Right lung (tissue), 2 donors: ENCODE measurements at regions not wholly inside any gene's neighbourhood (a gene's known extent, or its start where the extent isn't known, plus 50 kb on each side); places are given as distances from the start of the nearest gene placed in this dataset.
"Not testable (repeated sequence)": the region's sequence is repeated elsewhere in the genome, so short reads cannot be mapped to it uniquely, and the experiment has no call there.

ENCODE experiments used
- DNase-seq, 2 donors: peaks; one replicate each; pipeline ENCODE4 v3.0.0-alpha.2; 2013

DNA sequence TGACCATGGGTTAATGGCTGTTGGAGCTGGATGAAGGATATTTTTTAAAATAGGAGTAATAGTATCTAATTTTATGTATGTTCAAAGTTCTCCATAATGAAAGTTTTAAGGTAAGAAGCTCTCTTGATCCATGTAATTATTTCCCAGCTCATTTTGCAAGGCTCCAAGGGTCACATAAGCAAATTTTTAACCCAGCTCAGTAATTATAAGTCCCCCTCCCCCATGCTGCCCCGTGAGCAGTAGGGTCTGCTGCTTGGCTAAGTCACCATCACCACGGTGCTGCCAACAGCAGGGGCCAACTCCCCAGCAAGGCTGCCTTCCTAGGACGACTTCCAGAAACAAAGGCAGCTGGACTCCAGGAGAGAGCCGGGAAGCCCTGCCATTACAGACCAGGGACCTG is 340.0 kb downstream of the FBXW7 start:
- DNase-seq: no peak

DNA sequence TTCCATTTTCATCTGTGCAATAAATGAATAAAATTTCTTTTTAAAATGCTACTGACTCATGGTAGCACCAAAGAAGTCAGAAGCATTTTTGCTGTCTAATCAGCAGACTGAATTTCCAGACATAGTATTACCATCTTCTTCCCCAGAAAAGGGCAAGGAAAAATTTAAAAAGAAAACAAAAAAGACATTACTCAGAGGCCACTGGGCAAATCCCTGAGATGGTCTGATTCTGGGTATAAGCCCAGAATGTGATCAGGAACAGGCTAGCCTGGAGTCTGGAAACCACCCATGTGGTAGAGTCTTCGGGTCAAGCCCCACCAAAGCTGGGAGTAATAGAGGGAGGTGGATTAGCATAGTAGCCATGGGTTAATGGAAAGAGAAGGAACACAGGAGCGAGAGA is 342.8 kb downstream of the FBXW7 start:
- no peak for DNase-seq

DNA sequence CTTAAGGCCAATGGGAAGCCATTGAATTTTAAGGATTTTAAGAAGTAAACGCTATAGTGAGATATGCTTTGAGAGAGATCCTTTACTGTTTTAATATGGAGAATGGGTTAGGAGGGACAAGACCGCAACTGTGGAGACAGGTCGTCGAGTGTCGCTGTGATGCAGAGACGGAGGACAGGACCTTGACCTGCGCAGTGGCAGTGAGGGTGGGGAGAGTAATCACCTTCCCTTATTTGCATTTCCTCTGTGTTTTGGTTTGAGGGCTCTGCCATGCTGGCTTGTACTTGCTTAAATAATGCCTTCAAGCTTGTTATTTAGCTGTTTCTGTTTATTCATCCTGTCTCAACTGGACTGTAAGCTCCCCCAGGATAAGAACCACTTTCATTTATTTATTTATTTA is 345.0 kb downstream of the FBXW7 start:
- DNase-seq: no peak

DNA sequence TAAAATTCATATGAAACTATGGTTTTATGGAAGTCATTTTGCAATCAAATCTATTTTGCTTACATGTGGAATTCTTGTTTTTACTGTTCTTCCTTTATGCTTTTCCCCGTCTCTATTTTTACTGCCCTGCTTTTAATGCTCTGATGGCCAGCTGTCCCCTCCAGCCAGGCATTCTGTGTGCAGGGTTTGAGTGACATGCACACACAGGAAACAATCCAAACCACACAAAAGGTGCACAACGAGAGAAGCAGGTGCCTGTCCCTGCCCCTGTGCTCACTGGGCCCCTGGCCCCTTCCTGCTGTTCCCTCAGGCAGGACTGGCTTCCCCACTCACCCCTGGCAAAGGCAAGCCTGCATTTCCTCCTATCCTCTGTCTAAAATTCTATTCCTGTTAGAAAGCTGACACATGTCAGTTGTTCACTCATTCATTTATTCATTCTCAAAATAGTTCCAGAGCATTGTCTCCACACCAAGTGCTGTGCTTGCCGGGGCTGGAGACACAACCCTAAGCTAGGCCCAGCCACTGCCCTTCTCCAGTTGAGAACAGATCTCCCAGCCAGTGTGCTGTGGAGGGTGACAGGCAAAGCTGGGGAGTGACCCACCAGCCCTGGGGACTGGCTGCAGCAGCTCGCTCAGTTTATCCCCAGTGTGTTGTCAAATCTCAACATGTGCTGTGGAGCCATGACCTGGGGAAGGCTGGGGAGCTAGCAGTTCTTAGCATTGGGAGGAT is 346.3 kb downstream of the FBXW7 start:
- no peak for DNase-seq

DNA sequence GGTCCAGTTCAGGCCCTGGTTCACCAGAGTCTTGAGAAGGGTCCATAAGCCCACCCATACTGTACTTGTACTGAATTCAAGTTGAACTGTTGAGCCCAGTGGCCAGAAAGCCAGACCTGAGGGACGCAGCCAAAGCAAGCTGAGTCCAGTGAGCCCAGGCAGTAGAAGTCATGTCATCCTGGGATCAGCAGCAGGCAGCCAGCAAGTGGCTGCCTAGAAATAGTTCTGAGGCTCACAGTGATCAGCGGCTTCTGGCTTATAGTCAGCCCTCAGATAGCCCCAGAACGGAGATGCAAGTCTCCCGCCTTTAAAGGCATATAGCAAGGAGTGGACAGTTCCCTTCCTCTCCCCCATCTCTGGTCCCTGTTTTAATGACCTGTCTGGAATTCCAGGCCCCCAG is 347.1 kb downstream of the FBXW7 start:
- DNase-seq: no peak

DNA sequence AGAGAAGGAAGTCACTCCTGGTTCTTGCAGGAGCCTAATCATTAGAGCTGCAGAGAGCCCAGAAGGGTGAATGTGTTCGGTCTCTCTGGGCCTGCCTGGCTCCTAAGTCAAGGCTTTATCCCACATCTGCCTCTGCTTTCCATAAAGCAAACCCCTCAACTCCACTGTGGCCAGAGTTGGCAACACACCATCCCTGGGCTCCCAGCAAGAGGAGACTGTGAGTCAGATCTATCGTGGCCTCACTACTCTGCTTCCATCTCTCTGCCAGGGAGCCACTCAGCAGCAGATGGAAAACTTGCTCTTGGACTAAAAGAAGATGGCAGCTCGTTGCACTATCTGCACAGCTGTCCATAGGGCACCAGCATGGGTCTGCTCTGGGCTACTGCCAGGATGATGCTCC is 348.2 kb downstream of the FBXW7 start:
- no peak for DNase-seq

DNA sequence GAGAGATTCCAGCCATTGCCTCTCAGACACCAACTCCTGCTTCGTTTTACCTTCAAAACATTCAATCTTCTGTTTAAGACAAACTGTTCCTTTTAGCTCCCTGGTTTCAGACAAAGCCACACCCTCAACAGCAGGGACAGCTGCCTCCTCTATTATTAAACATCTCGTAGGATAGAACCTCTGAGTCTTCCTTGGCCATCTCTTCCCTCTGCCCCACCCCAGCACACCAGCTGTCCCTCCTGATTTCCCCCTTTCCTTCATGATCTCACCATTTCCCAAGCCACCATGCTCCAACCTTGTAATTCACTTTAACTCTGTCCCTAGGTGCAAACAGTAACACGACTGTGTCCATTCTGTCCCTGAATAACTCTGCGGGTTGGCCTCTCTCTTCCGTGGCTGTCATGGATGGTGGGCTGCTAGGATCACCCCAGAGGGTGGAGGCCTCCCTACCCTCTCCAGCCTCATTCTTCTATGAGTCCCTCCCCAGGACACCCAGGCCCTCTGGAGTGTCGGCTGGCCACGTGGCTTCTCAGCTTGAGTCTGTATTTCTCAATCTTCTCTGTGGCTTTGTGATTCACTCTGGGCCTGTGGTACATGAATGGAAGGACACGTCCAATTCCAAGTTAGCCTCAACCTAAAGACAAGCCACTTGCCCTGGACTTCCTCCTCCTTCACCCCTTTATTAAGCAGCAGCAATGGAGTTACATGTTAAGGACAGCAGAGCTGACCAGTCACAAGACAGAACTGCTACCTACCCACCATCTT is 349.9 kb downstream of the FBXW7 start:
- no peak for DNase-seq

DNA sequence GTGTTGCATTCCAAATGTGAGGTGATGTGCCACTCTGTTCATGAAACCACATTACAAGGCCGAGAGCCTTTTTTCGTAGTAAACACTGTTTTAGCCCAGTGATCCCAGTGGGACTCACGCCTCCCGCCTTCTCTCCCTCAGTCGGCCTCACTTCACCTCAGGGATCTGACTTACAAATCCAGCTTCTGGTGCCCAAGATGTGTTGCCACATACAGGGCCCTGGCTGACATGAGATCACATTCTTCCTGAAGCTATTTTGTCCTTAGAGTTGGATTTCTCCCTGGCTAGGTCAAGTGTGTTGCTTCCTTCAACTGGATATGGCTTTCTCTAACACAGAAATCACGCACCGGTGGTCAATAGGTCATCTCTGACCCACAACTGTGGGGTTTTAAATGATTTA is 354.7 kb downstream of the FBXW7 start:
- DNase-seq: no peak

DNA sequence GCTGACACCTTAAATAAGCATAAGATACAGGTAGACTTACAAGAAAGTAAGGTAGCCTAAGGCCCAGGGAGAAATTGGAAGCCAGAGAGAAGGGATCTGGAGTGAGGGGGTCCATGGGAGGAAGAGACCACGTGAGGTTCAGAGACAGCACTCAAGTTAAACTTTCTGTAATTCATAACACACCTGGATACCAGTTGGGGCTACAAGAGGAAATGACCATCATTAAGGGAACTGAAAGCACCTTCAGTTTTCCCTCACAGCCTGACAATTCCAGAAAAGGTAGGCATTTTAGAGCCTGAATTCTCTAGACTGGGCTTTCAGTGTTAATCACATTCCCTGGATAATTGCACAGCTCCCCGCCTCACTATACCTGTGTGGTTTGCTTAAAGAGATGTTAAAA is 355.5 kb downstream of the FBXW7 start:
- no peak for DNase-seq

DNA sequence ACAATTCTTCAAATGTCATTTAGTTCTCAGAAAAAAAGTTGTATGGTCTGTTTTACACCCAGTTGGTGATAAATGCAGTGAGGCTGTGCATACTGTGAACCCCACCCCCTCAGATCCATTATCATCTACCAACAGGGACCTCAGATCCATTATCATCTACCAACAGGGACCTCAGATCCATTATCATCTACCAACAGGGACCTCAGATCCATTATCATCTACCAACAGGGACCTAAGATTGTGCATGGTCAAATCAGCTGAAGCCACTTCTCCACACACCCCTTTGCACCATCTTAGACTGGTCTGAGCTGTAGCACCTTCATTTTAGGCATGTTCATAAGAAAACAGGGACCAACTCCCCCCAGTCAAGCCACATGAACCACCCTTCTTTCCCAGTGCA is 358.4 kb downstream of the FBXW7 start:
- not testable (repeated sequence) for DNase-seq

DNA sequence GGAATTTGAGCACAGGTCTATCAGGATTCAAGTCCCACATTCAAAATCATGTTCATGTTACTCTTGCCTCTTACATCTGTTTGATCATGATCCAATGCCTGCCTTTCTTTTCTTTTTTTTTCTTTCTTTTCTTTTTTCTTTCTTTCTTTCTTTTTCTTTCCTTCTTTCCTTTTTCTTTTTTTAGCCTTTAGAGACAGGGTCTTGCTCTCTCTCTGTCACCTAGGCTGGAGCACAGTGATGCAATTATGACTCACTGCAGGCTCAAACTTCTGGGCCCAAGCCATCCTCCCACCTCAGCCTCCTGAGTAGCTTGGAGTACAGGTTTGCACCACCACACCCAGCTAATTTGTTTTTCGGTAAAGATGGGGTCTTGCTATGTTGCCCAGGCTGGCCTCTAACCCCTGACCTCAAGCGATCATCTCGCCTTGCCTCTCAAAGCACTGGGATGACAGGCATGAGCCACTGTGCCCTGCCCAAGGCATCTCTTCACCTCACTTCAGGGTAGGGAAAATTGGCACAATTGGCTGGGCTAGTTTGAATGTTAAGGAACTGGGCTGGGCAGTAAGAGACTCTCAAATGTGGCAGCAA is 359.2 kb downstream of the FBXW7 start:
- DNase-seq: no peak

DNA sequence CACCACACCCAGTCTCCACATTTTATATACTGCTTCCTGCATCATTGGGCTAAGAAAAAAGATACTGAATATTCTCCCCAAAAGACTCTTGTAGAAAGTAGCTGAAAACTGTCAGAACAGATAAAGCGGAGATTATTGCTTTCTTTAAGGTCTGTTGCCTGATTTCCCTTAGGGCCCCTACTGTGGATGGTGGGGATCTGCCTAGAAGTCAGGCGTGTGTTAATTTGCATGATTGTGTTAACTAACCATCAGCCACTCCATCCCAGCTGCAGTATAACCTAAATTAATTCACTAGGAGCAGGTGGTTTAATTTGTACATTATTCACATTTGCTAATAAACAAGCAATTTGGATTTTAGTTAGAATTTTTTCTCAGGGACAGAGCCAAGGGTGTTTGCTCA is 360.3 kb downstream of the FBXW7 start:
- DNase-seq: no peak

DNA sequence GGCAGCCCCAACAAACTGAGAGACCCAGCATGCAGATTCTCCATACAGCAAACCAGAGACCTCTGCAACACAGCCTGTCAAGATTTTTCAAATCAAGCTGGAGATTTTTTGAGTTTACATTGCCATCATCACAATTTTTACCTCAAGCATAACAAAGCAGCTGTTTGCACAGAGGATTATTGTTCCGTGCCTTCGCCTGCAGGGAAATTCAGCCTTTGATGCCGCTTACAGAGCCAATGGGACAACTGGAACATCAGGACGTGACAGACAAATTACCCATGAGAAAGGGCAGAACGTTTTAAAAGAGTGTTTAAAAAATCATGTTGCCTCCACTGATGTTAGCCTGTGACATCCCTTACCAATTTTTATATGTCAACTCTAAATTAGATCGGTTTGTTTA is 363.7 kb downstream of the FBXW7 start:
- no peak for DNase-seq

DNA sequence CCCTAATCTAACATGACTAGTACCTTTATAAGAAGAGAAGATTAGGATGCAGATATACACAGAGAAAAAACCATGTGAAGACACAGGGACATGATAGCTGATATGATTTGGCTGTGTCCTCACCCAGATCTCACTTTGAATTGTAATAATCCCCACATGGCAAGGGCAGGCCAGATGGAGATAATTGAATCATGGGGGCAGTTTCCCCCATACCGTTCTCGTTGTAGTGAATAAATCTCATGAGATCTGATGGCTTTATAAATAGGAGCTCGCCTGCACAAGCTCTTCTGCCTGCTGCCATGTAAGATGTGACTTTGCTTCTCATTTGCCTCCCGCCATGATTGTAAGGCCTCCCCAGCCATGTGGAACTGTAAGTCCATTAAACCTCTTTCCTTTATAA is 364.3 kb downstream of the FBXW7 start:
- no peak for DNase-seq

DNA sequence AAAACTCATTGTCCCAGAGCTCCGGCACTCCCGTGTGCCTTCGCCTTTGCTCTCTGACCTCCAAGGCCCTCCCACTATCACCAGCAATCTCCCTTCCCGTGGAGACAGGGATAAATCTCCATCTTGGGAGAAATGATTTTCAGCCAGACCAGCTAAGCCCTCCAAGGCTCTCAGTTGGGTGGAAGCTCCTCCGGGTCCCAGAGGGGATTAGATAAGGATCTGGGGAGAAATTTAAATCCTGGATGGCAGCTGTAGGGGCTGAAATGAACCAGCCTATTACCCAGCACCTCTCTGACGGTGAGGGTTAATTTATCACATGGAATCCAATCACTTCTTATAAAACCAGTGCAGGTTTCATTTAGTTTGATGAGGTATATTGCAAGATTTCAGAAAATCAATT is 366.2 kb downstream of the FBXW7 start:
- no peak for DNase-seq

DNA sequence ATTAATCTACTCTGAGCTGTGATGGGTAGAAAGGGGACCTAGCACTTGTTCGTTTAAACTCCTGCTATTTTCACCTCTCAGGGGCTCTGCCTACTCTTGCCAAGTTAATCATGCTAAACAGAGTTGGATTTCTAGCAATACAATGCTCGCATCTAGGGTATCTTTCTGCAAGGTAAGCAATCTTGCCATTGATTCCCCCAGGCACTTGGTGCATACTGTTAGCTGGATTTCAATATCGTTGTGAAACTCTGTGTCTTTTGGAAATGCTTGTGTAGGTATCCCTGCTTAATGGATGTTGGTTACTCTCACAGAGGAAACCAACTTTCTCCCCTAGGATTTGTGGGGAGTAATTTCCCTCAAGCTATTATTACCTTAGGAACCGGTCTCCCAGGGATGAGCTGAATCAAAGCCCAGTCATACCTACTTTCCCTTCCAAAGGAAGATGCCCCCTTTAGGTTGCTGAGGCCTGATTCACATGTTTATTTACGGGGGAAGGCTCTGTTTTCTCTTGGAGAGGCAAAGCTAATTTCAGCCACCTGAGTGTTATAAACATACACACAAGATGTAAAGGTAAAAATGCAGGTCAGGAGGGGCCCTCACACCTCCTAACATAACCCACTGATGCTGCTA is 366.8 kb downstream of the FBXW7 start:
- no peak for DNase-seq

DNA sequence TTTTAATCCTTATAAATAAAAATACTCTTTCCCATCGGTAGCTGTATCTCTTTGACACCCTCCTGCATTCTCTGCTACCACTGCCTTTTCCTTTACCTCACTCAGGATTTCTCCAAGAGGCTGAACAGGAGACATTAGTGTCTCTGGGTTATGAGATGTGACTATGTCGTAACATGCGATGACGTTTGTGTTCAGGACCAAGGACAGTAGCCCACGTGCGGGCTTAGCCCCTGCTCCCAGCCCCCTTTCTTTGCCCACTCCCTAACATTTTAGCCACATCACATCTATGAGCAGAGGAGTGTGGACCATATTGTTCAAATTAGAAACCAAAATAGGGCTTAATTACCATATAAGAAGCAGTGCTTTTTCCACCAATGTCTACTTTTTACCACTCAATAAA is 369.3 kb downstream of the FBXW7 start:
- peak; percentile 11 to 33 for DNase-seq

DNA sequence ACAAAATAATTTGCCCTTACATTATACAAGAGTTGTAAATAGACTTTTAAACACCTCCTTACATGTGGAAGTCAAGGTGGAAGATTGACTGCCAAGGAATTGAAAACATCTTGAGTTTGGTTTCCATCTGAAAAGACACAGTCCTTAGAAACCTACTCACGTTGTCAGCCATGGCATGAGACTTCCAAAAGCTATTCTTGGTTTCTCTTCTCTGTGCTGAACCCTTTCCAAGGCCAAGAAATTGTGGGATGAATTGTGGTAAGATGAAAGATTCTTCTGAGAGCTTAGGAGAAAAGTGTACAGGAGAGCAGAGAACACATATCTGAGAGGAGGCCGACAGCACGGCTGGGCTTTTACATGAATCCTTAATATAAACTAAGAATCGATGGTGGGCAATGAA is 370.0 kb downstream of the FBXW7 start:
- DNase-seq: no peak

DNA sequence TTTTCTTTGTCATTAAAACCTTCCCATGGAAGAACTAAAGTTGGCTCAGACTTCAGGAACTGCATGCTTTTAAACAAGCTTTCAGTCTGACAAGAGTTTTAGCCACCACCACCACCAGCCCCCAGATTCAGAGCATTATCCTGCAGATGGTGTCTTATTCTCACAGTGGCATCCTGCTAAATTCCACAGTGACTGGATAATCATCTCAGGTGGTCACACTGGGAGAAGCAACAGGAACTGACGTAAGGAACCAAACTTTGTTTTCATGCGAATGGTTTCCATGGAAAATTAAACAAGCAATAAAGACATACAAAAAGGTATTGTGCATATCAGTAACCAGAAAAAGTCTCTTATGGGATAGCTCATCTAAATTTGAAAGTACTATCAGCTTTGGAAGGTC is 370.7 kb downstream of the FBXW7 start:
- no peak for DNase-seq

DNA sequence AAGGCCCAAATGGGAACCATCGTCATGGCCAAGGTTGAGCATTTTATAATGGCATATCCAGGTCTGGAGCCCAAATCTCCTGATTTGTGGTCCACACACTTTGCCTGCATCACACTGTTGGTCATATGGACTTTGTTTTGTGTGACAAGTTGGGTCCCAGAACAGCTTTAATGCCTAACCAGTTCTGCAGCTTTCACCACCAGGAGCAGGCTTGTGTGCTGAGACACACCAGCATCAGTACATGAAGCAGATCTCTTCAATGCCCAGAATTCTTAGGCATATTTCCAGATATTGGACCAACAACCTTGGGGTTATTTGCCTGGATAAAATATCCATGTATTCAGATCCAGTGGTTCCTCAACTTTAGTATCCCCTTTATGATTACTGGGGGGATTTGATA is 371.3 kb downstream of the FBXW7 start:
- no peak for DNase-seq

DNA sequence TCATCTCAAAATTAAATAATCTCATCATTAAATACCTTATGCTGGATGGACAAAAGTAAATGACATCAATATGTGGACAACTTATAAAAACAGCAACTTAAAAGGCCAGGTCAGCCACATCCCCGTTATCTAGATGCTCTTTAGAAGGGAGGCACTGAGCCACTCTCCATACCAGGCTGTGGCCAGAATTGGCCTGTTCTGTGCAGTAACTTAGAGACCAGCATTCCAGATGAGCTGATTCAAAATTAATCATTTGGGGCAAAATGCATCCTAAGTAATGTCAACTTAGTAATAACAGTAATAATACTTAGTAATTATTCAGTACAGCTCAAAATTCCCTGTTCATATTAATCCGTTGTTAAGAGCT is 373.6 kb downstream of the FBXW7 start:
- no peak for DNase-seq

DNA sequence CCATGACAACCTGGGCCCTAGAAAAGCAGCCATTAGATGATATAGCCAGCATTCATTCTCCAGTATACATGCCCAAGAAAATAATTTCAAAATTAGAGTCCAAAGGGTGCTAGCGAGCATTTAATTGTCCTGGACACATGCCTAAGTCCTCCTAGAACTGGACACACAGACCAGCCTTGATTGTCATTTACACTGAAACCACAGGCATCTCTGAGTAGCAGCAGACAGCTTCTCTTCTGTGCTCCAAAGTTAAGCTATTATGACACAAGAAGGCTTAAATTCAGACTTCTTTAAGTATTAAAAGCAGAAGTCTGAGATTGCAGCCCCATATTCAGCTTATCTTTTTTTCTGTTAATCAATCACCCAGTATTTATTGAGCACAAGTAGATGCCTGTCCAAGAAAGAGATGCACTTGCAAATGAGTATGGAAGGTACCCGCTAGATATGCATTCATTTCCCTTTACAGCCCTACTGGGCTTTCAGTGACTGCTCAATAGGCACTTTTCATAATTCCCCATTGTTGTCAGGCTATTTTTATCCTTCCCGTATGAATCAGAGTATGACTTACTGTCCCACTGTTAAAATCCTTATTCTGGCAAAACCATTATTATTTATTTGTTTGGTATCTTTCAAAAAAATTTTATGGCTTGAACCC is 374.1 kb downstream of the FBXW7 start:
- DNase-seq: no peak
